SHP77 treated with DMSO at 0.1 percent for 48 hours (cell line): ENCODE measurements at regions not wholly inside any gene's neighbourhood (a gene's known extent, or its start where the extent isn't known, plus 50 kb on each side); places are given as distances from the start of the nearest gene placed in this dataset.
"Not testable (repeated sequence)": the region's sequence is repeated elsewhere in the genome, so short reads cannot be mapped to it uniquely, and the experiment has no call there.

Experiments used
- DNase-seq: peaks from one replicate; lab custom pipeline; 2025; lab: John Stamatoyannopoulos, UW

DNA sequence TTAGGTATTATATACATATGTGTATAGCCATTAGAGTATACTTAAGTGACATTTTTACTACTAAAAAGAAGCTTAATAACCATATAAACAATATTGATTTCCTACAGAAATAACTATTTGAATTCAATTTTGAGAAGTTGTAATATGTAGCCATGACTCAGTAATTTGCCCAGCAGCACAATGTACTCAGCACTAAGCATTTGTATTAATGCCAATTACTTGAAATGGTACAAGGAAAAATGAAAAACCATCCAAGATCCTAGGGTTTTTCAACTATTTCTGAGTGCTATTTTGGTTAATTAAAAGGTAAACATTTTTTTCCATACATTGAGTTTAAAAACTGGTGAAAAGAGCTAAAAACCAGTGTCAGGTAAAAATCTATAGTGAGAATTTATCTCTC lies 324.0 kb downstream of the KCNJ3 start:
- no peak for DNase-seq

DNA sequence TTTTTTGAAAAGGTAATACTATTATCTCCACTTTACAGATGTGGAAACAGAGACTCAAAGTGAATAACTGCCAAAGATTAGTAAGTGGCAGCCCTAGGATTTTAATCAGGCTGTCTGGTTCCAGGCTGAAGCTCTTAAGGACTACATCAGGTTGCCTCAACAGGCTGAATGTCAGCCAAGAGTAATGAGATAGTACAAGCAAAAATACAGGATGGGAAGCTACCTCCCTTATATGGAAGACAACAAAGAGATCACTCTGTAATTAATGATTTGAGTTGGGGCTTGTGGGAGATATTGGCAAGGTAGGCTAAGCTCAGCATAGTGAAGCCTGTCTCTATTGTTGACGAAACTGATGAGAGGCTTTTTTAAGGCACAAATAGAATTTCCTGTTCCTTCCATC lies 323.1 kb downstream of the KCNJ3 start:
- DNase-seq: no peak

DNA sequence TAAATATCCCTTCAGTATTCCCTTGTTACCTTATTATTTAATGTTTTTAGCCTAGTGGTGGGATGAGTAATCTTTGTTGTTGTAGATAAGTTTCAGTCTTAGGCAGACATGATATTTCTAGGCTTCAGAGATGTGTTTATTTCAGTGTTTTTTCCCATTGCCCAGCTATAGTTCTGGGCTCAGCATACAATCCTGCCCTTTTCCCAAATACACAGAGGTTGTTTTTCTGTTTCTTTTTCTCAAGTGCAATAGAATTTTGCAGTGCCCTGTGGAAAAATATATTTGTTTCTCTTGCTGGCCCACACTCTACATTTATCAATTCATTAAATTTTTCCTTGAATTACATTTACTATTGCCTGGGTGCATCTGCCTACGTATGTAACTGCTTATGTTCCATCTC lies 321.8 kb downstream of the KCNJ3 start:
- no peak for DNase-seq

DNA sequence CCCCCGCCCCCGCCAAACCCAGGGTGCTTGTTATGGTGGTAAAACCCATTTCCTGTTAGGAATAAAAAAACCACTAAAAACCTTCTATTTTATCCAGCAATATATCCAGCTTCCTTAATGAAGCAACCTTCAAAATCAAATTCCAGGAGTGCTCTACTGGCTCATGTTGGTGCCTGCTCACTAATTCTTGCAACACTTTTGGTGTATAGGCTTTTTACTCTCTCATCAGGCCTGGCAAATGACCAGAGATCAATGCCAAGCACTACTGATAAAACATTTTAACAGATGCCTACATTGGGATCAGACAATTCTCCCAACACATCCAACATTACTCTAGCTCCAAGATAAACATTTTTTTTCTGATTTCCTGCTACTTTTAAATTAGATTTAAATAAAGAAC lies 312.4 kb downstream of the KCNJ3 start:
- no peak for DNase-seq

DNA sequence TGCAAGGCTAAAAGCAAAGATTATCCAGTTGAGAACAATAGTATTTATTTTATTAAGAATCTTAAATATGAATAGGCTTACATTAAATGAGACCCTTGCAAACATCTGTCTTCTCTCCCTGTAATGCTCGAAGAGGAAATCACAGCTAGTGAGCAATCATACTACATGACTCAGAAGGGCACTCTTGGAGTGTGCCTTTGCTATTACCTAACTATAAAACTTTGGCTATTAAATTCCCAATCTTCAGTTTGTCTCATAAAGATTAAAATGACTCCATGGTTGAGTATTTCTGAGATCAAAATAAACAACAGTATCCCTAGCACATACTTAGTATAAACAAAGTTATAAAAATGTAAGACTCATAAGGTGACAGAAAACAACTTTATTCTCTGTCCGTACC lies 296.9 kb downstream of the KCNJ3 start:
- no peak for DNase-seq

DNA sequence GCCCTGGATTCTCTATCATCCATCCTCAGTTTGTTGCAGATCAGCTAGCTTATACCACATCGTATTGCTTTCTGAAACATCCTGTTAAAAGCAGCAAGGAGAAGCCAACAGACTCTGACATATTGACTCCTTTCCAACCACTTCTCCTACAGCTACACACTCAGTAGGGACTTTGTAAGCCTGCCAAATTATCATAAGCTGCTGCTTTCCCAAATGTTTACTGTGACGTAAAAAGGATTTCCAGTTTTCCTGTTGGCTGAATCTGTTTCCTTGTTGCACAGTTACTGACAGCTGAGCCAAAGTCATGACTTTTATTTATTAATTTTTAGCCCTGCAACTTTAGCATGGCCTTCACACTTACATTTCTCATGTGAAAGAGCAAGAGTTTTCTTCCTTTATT lies 294.3 kb downstream of the KCNJ3 start:
- no peak for DNase-seq

DNA sequence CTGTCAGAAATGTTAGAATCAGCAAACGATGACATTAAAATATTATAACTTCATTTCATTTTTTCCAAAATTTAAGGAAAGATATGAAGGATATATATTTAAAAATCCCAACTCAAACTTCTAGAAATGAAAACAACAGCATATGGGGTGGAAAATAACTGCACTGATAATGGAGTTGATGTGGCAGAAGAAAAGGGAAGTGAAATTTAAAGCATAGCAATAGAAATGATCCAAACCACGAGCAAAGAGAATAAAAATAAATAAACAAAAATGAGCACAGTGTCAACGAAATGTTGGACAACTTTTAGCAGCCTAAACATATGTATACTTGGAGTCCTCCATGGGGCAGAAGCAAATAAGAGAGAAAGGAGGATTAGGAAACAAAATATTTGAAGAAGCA lies 280.2 kb downstream of the KCNJ3 start:
- no peak for DNase-seq

DNA sequence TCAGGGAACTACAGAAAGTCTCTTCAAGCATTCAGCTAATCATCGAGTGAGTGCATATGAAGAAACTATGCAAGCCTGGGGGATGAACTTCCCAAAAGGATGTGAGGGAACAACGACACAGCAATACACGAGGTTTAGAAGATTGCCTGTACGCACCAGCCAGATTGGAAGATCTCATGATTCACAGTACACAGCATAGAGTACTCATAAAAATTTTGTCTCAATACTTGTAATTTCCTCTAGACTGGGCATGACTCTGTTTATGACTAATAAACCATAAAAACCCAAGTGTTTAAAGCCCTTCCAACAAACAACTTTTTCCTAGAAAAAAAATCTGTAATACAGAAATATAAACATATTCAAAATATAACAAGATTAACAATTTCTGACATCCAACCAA lies 279.7 kb downstream of the KCNJ3 start:
- no peak for DNase-seq

DNA sequence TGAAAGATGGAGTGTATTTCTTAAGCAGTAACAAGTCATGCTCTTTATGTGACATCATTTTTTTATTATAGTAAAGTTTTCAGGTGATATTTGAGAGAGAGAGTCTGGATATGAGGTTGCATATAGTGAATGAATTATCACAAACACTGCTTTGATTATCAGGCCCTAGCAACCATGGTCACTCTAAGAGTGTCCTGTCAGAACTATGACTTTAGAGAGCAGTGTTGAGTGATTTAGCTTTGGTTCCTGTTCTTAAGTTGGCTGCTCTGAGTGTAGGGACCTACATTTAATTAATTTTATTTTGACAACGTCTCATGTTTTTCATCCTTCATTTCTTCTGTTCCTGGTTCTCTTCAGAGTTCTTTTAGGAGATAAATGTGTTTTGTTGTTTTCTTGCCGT lies 275.5 kb downstream of the KCNJ3 start:
- DNase-seq: no peak

DNA sequence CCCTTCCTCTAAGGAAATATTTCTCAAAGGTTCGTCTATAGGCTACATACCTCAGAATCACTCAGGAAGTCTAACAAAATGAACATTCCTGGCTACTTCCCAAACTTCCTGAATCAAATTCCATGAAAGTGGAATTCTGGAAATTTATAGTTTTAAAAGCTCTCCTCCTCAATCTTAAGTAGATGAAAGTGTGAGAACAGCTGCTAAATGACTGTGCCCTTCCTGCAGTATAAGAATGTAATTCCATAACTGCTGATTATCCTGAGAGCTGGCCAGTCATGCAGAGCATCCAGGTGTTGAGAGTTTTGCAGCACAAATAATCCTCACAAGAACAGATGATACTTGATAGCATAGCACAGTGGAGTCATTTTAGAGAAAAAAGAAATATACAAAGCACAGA lies 265.0 kb downstream of the KCNJ3 start:
- DNase-seq: no peak

DNA sequence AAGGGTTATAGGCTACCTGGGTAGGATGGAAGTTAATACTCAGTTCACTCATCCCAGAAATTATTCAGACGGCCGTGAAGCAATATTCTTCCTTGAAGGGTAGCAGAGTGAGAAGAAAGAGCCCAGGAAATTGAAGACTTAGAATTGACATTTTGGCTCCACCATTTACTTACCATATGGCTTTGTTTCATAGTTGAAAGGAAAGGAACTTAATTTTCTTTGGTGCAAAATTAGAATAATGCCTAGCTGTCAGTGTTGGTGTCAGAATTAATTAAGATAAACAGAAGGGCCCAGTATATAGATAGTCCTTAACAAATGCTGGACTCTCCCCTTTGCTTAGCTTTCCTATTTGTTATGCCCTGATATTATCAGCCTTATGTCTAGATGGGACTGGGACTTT lies 263.2 kb downstream of the KCNJ3 start:
- DNase-seq: no peak

DNA sequence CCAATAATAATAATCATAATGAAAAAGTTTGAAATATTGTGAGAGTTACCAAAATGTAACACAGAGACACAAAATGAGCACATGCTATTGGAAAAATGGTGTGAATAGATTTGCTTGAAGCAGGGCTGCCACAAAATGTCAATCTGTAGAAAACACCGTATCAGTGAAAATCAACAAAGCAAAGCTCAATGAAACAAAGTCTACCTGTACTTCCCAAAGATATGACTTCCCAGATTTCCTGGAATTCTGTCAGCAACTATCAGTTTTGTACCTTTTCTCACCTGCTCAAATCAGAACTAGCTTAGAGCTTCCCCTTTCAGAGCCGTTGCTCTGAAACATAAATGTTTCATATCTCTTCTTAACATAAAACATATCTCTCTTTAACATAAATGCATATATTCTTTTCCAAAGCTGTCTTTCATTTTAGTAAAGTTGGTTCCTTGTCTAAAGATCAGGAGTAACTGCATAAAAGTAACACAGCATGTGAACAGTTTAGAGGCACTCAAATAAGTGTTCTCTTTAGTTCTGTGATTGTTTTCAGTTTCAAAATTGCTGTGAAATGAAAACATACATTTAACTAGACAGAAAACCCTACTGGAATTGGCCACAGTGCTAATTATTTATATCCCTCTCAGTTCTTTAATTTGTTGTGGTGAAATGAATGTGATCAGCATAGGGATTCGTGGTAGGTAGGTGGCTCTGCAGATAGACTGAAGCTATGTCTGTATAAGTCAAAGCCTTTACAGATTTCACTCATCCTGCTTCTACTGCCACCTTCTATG lies 262.5 kb downstream of the KCNJ3 start:
- no peak for DNase-seq

DNA sequence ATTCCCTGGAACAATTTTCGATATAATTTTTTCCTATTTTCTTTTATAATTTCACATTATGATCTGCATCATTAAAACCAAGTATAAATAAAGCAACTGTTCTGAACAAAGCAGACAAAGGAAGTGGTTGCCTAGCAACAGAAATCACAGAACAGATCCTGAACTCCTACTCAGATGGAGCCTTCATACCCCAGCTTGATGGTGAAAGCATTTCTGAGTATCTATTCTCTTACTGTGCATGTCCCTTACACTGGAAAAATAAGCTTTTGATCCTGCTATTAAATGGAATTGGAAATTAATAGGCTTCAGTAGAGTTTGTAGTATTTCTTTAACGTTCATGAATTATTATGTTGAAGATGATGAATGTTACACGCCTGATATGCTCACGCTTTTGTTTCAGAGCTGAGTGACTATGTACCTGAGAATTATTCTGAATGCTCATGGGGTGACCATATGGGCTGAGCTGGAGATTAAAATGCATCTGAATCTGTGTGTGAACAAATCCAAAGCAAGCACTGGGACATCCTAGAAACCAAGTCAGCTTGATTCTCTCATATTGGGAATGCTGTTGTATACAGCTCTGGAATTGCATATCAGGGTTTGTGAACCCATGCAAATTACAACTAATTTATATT lies 254.0 kb downstream of the KCNJ3 start:
- no peak for DNase-seq

DNA sequence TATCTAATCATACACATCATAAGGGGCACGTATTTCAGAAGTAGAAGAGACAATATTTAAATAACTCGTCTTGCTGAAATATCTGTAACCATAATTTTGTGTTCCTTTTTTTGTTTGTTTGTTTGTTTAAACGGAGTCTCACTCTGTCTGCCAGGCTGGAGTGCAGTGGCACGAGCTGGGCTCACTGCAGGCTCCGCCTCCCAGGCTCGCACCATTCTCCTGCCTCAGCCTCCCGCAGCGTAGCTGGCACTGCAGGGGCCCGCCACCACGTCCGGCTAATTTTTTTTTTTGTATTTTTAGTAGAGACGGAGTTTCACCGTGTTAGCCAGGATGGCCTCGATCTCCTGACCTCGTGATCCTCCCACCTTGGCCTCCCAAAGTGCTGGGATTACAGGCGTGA lies 248.9 kb downstream of the KCNJ3 start:
- not testable (repeated sequence) for DNase-seq

DNA sequence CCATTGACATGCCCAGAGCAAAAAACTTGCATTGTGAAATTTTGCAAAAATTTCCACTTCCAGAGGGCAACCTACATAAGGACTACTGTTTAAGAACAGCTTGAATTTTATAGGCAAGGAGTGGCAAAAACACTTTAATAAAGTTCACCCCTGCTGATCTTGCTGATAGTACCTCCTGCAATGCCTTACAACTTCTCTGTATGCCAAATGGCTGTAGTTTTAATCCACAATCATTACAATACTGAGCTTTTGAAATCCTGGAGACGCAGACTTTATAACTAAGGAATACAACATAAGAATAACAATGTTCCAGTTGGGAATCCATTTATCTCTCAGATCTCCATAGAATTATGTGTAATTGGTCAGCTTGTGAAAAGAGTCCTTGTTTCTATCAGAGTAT lies 247.5 kb downstream of the KCNJ3 start:
- no peak for DNase-seq

DNA sequence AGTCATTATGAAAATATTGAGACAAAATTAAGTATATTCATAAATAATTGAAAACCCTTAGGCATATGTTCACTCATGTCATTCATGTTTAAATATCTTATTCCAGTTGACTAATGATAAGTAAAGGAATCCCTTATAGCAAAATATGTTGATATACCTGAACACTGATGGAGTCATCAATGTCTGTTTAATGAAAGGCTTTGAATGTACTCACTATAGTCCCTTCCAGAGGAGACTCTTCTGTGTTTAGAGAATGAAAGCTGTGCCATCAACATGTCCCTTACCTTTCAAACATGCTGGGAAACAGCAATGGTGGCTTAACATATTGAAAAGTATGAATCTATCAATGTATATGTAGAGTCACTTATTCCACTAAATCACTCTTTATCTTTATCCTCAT lies 242.9 kb downstream of the KCNJ3 start:
- DNase-seq: no peak

DNA sequence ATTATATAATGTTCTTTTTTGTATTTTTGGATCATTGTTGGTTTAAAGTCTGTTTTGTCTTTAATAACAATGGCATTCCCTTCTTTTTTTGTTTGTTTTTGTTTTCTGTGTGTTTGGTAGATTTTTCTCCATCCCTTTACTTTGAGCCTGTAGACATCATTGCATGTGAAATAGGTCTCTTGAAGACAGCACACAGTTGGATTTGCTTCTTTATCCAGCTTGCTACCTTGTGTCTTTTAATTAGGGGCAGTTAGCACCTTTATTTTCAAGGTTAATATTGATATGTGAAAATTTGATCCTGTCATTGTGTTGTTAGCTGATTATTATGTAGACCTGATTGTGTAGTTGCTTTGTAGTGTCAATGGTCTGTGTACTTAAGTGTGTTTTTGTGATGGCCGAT lies 235.7 kb downstream of the KCNJ3 start:
- DNase-seq: no peak

DNA sequence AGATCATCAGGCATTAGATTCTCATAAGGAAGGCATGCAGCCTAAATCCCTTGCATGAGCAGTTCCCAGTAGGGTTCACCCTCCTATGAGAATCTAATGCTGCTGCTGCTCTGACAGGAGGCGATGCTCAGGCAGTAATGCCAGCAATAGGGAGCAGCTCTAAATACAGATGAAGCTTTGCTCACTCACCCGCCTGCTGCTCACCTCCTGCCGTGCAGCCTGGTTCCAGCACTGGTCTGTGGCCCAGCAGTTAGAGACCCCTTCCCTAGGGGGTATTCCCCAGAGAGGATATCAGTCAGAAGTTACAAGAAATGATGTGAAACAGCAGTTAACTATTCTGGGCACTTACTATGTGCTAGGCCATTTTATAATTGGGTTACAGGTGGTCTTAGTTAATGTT lies 226.0 kb downstream of the KCNJ3 start:
- no peak for DNase-seq

DNA sequence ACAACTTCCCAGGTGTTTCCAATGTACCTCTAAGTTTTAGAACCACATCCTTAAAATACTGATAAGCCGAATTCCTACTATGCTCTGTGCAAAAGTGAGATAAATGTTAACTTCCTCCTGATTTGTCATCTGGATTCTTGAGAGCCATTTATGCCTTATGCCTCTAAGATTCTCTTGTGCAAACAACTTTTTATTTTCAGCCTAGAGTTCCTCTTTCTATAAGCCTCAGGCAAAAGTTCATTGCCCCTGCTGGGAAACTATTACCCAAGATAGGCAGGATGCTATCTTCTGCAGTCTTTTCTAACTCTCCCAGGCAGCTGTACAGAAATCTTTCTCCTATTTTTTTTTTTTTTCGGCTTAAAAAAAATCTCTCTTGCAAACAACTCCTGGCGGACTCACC lies 216.1 kb downstream of the KCNJ3 start:
- DNase-seq: no peak

DNA sequence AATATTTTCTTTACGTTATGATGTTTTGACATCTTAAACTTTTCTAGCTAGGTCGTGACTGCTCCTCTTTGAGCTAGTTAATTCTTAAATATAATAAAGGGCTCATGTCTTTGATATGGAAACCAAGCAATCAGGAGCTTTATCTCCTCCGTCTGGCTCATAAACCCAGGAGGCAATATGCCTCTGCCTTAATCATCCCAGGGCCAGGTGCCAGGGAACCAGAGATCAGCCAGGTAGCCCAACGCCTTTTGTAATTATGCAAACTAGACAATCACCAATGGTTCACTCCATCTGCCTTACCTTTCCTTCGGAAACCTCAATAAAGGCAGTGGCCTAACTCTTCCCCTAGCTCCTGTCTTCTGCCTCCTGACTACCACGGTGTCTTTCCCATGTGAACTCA lies 213.7 kb downstream of the KCNJ3 start:
- no peak for DNase-seq

DNA sequence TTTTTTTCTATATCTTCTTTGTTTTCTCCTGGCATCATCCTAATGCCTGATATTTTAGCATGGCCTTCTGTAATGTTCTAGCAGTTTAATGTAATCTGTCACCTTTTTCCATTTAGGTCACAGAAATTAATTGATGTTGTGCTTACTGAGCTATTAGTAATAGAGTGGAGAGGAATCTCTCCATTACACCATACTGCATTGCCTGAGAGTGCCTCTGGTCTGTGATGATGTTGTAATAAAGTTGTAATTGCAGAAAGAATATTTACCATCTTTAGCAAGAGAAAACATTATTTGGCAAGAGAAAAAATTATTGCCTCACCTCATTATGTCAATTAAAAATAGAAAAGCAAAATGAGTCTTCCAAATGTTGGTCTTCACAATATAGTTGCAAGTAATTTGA lies 213.2 kb downstream of the KCNJ3 start:
- no peak for DNase-seq

DNA sequence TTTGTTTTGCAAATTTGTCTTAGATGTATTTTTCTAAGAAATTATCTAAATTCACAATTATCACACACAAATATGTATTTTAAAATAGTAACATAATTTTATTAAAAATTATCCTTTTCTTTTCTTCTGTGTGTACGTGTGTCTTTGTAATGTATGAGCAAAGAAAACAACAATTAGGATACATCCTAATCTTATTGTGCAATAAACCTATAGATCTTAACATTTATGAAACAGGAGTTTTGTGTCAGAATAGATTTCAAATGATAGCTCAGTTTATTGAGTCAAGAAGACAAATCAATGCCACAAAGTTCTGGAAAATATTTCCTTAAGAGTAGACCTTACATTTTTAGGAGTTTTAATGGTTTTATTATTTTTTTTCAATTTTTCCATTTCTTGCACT lies 212.2 kb downstream of the KCNJ3 start:
- no peak for DNase-seq

DNA sequence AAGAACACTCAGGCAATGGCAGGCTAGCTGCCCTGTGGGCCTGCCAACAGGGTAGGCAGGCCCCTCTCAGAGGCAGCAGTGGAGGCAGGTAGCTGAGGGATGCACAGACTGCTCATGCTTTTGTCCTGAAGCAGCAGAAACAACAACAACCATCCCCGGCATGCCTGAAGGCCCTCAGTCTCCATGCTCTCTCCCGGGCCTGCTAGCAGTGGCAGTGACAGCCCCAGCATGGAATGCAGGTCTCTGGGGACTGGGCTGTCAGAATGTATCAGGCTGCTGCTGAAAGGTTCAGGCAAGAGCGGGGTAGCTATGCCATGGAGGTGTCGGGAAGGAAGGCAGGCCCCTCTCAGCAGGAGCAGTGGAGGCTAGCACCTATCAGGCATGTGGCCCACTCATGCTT lies 209.8 kb downstream of the KCNJ3 start:
- no peak for DNase-seq
